Ovary (tissue), 3 donors: ENCODE measurements at regions not wholly inside any gene's neighbourhood (a gene's known extent, or its start where the extent isn't known, plus 50 kb on each side); places are given as distances from the start of the nearest gene placed in this dataset.

Experiments
- CTCF ChIP-seq, 3 donors: fragments of 450-650 bp in 2 of 3; fragments of 200-600 bp in 1 of 3; IDR thresholded peaks; one replicate each; pipeline versions ENCODE4 v1.5.1 to v1.8.0; 2016 to 2022; ENCODE audit warnings: antibody characterized with exemption in 3 of 3, mild to moderate bottlenecking in 1 of 3
- EP300 ChIP-seq: sonication (generic); formaldehyde crosslinking; IDR thresholded peaks from one replicate; pipeline ENCODE4 v1.6.1; 2017; ENCODE audit warnings: antibody characterized with exemption
- POLR2A ChIP-seq: fragments of 450-650 bp; IDR thresholded peaks from one replicate; pipeline ENCODE4 v1.6.1; 2017; ENCODE audit warnings: antibody characterized with exemption, mild to moderate bottlenecking, moderate library complexity
- donor health status: DM: no; HTN: no; CAD: no.

GRCh38 chr13:104450006-104450405, 1383.8 kb upstream of the SLC10A2 start:
- no peak for TF ChIP-seq CTCF (IDR thresholded peaks at IDR 0.05)
- TF ChIP-seq POLR2A, result no peak
- TF ChIP-seq EP300, result no peak
